Osteoblast (primary cell): ENCODE measurements at regions not wholly inside any gene's neighbourhood (a gene's known extent, or its start where the extent isn't known, plus 50 kb on each side); places are given as distances from the start of the nearest gene placed in this dataset.

ENCODE experiments used
- DNase-seq: peaks from one replicate; pipeline ENCODE4 v3.0.0; 2011; ENCODE audit warnings: low spot score, mixed read lengths; ENCODE audit not compliant: insufficient read length; ENCODE audit errors: missing footprints
- H2AFZ ChIP-seq: 2 replicates; pipeline ENCODE4 v1.6.0; 2011; ENCODE audit warnings: mild to moderate bottlenecking, low read length
- H3K27ac ChIP-seq: 2 replicates; pipeline ENCODE4 v1.5.1; 2011; ENCODE audit warnings: mild to moderate bottlenecking, low read depth, low read length, moderate library complexity
- H3K27me3 ChIP-seq: 2 replicates; pipeline ENCODE4 v1.6.0; 2012; ENCODE audit warnings: mild to moderate bottlenecking, control low read depth, inconsistent platforms, low read length, moderate library complexity; ENCODE audit not compliant: insufficient read depth
- H3K36me3 ChIP-seq: 2 replicates; pipeline ENCODE4 v1.5.1; 2011; ENCODE audit warnings: mild to moderate bottlenecking, low read length, control low read depth, moderate library complexity; ENCODE audit not compliant: insufficient read depth
- H3K4me1 ChIP-seq: 2 replicates; pipeline ENCODE4 v1.5.1; 2011; ENCODE audit warnings: mild to moderate bottlenecking, low read length, control low read depth, moderate library complexity; ENCODE audit not compliant: insufficient read depth
- H3K4me2 ChIP-seq: 2 replicates; pipeline ENCODE4 v1.6.0; 2011; ENCODE audit warnings: mild to moderate bottlenecking, low read length; ENCODE audit not compliant: insufficient read depth
- H3K4me3 ChIP-seq: fragments of 200-600 bp; sonication (generic); 3 replicates; pipeline ENCODE4 v1.5.1; 2012; ENCODE audit warnings: mild to moderate bottlenecking, low read length, inconsistent platforms; ENCODE audit not compliant: insufficient read depth
- H3K79me2 ChIP-seq: 2 replicates; pipeline ENCODE4 v1.6.0; 2012; ENCODE audit warnings: mild to moderate bottlenecking, low read length, control low read depth, inconsistent platforms; ENCODE audit not compliant: insufficient read depth
- H3K9me3 ChIP-seq: 2 replicates; pipeline ENCODE4 v1.5.1; 2011; ENCODE audit warnings: low read depth, low read length, control low read depth
- H4K20me1 ChIP-seq: 2 replicates; pipeline ENCODE4 v1.6.0; 2012; ENCODE audit warnings: mild to moderate bottlenecking, low read length, control low read depth; ENCODE audit not compliant: insufficient read depth
- CTCF ChIP-seq: IDR thresholded peaks from 2 replicates; pipeline ENCODE4 v1.5.1; 2011; ENCODE audit warnings: mild to moderate bottlenecking, low read depth, low read length, moderate library complexity; ENCODE audit errors: extremely low read depth

- no peak for TF ChIP-seq CTCF
- Histone ChIP-seq H3K36me3 (no peaks in the 10 kb centered on the region), H3K4me1 (no peaks in the 10 kb centered on the region), H3K9me3 (peaks cover 2% of the 10 kb centered on the region), H3K79me2 (no peaks in the 10 kb centered on the region), H4K20me1 (no peaks in the 10 kb centered on the region), H3K27ac (no peak overlapping the region), H2AFZ (no peak overlapping the region), H3K4me3 (no peak overlapping the region), H3K4me2 (no peak overlapping the region), H3K27me3 (no peaks in the 10 kb centered on the region)
- DNase-seq: no peak
These were observed 458.3 kb upstream of the CELF4 start for GRCh38 chr18:38023871-38024270.

- no peak overlapping the region for H3K4me2 ChIP-seq
- peaks cover 2% of the 10 kb centered on the region for H3K9me3 ChIP-seq
- no peaks in the 10 kb centered on the region for H3K79me2 ChIP-seq
- H3K36me3 ChIP-seq: no peaks in the 10 kb centered on the region
- TF ChIP-seq CTCF: no peak
- H3K4me3 ChIP-seq: no peak overlapping the region
- H2AFZ ChIP-seq: no peak overlapping the region
- H3K4me1 ChIP-seq: no peaks in the 10 kb centered on the region
- H3K27me3 ChIP-seq: no peaks in the 10 kb centered on the region
- no peaks in the 10 kb centered on the region for H4K20me1 ChIP-seq
- no peak overlapping the region for H3K27ac ChIP-seq
- DNase-seq: no peak
These were observed 456.6 kb upstream of the CELF4 start for GRCh38 chr18:38022234-38022633.

- Histone ChIP-seq H3K4me1 (no peaks in the 10 kb centered on the region), H3K79me2 (no peaks in the 10 kb centered on the region), H3K27me3 (no peaks in the 10 kb centered on the region), H3K4me3 (no peak overlapping the region), H2AFZ (no peak overlapping the region), H3K36me3 (no peaks in the 10 kb centered on the region), H3K9me3 (peaks cover 2% of the 10 kb centered on the region), H3K4me2 (no peak overlapping the region), H4K20me1 (no peaks in the 10 kb centered on the region), H3K27ac (no peak overlapping the region)
- TF ChIP-seq CTCF: no peak
- DNase-seq: no peak
These were observed 453.7 kb upstream of the CELF4 start for GRCh38 chr18:38019292-38019691.

- DNase-seq: no peak
- Histone ChIP-seq H3K27ac (no peak overlapping the region), H3K4me2 (no peak overlapping the region), H3K9me3 (peaks cover 3% of the 10 kb centered on the region), H3K4me3 (no peak overlapping the region), H3K79me2 (no peaks in the 10 kb centered on the region), H4K20me1 (no peaks in the 10 kb centered on the region), H3K27me3 (no peaks in the 10 kb centered on the region), H2AFZ (no peak overlapping the region), H3K36me3 (no peaks in the 10 kb centered on the region), H3K4me1 (no peaks in the 10 kb centered on the region)
- no peak for TF ChIP-seq CTCF
These were observed 445.6 kb upstream of the CELF4 start for GRCh38 chr18:38010971-38011857.
